Esophagus squamous epithelium (tissue), 4 donors: ENCODE measurements at regions not wholly inside any gene's neighbourhood (a gene's known extent, or its start where the extent isn't known, plus 50 kb on each side); places are given as distances from the start of the nearest gene placed in this dataset.

Experiments used
- POLR2A ChIP-seq, 4 donors: fragments of 450-650 bp; IDR thresholded peaks; one replicate each; pipeline ENCODE4 v1.6.1; 2017; ENCODE audit warnings: antibody characterized with exemption in 4 of 4, mild to moderate bottlenecking in 4 of 4, moderate library complexity in 3 of 4
- TF ChIP-seq, protein P1 (sequence below), 6 experiments: fragments of 450-650 bp in 4 of 6; fragments of 200-600 bp in 2 of 6; sonication (generic) in 2 of 6; IDR thresholded peaks; one replicate each; pipeline ENCODE4 v1.5.1; 2016 to 2019; ENCODE audit warnings: antibody characterized with exemption in 6 of 6, mild to moderate bottlenecking in 4 of 6, moderate library complexity in 4 of 6

DNA sequence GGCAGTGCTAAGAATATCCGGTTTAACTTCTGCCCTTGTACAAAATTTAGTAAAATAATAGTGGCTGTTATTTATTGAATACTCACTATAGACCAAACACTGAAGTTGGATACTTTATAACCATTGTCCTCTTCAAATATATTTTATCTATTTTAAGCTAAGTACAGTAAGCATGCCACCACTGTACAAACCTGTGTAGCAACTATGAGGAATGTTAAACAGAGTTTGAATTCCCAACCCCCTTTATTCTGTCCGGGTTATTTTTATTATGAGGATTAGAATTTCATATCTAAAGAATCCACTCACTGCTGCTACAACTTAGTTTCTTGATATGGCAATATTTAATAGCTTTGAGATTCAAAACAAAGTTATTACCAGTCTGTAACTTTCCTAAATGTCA lies 203.5 kb upstream of the RBMS3 start:
- TF ChIP-seq, protein P1, sequence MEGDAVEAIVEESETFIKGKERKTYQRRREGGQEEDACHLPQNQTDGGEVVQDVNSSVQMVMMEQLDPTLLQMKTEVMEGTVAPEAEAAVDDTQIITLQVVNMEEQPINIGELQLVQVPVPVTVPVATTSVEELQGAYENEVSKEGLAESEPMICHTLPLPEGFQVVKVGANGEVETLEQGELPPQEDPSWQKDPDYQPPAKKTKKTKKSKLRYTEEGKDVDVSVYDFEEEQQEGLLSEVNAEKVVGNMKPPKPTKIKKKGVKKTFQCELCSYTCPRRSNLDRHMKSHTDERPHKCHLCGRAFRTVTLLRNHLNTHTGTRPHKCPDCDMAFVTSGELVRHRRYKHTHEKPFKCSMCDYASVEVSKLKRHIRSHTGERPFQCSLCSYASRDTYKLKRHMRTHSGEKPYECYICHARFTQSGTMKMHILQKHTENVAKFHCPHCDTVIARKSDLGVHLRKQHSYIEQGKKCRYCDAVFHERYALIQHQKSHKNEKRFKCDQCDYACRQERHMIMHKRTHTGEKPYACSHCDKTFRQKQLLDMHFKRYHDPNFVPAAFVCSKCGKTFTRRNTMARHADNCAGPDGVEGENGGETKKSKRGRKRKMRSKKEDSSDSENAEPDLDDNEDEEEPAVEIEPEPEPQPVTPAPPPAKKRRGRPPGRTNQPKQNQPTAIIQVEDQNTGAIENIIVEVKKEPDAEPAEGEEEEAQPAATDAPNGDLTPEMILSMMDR (IDR thresholded peaks at IDR 0.05): no peak
- no peak for TF ChIP-seq POLR2A (IDR thresholded peaks at IDR 0.05)
